GM19397 (cell line): ENCODE measurements at regions not wholly inside any gene's neighbourhood (a gene's known extent, or its start where the extent isn't known, plus 50 kb on each side); places are given as distances from the start of the nearest gene placed in this dataset.

Source experiments
- ATAC-seq: cut with Tn5 transposase; IDR thresholded peaks from one replicate; pipeline ENCODE4 v1.9.1; 2021; ENCODE audit warnings: mild to moderate bottlenecking, moderate library complexity; ENCODE audit not compliant: unreplicated experiment

DNA sequence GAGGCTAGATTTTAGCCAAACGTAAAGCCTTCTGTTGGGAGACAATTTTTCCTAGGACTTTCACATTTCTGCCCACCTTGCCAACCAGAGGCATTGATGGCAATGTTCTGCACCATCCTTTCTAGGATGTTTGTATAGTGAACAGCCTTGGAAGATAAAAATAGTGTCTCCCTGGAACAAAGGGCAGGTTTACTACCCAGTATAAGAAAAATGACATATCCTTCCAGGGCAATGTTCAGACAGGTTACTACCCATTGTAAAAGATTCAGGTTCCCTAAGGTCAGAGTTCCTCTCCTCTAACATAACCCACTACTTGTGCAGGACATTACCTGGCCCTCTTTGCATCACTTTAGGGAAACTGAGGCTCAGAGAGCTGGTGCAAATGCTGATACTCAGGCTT, 248.2 kb upstream of the VEPH1 start:
- ATAC-seq = no peak

DNA sequence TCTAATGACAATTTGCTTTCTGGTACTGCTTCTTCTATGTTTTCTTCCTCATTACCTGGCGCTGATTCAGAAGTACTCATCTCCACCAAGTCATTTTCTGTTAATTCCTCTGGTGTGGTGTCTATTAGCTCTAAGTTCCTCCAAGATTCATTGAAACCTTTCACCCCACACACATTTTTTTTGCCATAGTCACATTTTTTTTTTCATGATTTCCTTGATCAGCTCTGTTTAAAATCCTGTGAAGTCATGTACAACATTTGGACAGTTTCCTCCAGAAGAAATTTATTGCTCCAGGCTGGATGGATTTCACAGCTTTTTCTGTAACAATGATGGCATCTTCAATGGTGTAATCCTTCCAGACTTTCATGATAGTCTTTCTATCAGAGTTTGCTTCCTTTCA, 243.2 kb upstream of the VEPH1 start:
- ATAC-seq = no peak

DNA sequence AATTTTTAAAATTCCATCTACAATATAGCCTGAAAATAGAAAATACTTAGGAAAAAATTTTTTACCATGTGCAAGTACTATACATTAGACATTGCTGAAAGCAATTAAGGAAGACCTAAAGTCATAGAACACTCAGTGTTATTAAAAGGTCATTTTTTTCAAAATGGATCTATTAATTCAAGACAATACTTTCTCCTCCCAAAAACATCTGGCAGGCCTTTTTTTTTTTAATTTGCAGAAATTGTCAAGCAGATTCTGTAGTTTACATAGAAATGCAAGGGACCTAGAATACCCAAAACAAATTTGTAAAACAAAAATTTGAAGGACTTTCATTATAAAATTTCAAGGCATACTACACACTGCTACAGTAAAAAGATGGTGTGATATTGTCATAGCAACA, 238.4 kb upstream of the VEPH1 start:
- no peak for ATAC-seq

DNA sequence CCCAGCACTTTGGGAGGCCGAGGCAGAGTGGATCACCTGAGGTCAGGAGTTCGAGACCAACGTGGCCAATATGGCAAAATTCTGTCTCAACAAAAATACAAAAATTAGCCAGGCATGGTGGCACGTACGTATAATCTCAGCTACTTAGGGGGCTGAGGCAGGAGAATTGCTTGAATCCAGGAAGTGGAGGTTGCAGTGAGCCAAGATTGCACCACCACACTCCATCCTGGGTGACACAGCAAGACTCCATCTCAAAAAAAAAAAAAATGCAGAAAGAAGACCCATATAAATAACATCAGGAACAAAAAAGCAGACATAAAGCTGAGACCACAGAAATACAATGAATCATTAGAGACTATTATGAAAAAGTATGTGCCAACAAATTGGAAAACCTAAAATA, 235.2 kb upstream of the VEPH1 start:
- ATAC-seq = no peak

DNA sequence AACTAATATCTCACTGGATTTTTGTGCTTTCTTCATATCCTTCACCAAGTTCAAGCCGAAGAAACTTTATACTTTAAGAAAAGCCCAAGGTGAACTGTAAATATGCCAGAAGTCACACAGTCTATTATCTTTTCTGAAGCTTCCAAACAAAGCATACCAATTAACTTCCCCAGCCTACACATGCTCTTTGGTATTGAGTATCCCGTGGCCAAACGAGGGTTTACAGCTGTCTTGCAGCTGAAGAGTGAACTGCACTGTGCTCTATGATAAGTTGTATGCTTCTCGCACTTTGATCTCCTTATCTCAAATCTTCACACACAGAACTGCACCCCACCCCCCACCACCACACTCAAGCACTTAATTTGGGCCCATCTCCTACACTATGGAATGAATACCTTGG, 215.6 kb upstream of the VEPH1 start:
- no peak for ATAC-seq

DNA sequence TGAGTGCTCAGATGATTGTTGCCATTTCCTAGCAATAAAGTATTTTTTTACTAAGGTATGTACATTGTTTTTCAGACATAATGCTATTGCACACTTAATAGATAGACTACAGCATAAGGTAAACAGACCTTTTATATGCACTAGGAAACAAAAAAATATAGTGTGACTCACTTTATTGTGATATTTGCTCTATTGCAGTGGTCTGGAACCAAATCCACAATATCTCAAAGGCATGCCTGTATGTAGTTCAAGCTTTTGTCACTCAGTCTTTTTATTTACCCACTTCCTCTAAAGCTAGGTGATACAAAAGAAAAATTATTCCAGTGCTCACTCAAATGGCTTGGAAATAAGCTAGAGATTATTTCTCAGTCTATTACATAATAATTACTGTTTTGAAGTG, 209.9 kb upstream of the VEPH1 start:
- no peak for ATAC-seq

DNA sequence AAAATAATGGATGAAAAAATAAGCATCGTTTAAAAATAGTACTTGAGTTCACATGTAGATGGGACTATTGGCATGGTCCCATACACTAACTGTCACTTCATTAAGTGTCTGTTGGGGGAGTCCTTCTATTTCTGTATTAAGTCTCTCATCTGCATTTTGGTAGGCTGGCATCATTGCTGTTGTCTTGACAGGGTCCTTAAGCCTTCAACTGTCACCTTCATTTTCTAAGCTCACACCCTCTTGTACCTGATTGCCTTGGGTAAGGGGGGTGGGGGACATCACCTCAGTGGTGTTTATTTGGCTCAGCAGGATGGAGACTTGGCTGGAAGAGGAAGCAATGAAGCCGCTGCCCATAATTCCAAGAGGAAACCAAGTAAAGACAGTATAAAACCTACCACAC, 202.0 kb upstream of the VEPH1 start:
- no peak for ATAC-seq

DNA sequence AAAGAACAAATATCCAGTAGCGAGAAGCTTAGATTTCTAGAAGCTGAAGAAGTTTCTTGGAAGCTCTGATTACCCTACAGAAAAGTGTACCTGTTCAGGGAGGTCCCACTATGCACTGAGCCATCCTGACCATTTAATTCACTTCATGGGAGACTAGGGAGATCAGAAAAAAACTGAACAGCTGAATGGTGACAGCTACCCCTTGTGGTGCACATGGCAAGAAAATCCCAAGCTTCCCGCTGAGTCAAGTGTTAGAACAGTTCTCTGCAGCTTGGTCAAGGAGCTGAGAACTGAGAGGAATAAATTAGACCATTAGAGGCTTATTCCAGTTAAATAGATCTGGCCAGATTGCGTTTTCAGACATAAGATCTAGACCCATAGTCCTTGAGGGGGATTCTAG, 197.2 kb upstream of the VEPH1 start:
- ATAC-seq = no peak

DNA sequence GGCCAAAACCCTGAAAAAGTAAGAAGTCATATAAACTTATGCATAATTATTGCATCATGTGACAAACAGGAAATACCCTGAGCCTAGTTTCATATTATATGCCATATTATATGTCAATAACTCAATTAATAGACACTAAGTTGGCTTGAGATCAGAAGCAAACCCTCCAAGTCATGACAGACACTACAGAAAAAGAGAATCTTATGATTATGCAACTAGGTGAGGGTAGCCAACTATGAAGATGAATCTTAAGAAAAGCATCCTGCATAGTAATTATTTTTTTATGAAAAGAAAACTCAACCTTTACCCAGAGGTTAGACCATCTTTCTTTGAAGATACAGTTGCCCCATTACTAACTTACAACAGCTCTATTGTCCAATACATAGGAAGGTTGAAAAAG, 192.4 kb upstream of the VEPH1 start:
- no peak for ATAC-seq

DNA sequence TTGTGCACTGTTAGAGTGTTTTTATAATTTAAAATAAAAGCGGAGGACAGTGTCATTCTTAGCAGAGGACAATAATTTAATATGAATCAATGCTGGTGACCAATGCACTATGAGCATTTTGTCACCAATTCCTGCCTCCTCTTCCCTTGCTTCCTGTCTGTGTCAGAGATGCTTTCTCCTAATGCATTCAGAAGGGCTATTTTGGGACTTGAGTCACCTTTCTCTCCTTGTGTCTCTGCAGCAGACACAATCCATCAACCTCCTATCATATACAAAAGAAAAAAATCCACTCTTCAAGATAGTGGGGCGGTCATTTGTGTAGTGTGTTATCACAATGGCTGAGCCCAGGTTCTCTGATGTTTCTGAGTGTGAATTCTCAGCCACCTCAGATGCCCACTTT, 191.9 kb upstream of the VEPH1 start:
- no peak for ATAC-seq

DNA sequence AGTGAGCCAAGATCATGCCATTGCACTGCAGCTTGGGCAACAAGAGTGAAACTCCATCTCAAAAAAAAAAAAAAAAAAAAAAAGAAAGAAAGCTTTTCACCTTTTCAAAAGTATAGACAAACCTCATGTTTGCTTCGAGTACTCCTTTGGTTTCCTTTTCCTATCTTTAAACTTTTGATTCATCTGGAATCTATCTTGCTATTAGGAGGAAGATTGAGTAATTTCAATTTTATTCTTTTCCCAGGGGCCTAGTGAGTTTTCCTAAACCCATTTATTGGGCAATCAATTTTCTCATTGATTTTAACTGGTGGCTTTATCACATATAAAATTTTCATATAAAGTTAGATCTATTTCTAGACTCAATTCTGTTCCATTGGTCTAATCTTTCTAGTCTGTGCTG, 190.5 kb upstream of the VEPH1 start:
- ATAC-seq = no peak

DNA sequence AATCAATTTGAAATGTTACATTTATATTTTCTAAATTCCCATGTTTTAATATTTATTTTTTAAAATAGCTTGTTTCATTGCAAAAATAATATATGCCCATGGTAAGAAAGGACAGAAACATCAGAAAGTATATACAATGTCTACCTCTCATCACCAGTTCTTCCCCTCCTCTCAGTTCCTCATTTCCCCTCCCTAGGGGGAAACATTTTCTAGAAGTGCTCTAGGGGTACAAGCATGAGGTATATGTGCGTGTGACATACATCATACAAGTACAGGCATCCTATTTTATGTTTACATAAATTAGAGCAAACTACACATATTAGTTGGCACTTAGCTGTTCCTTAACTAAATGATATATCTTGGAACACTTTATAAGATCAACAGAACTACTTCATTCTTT, 189.3 kb upstream of the VEPH1 start:
- no peak for ATAC-seq

DNA sequence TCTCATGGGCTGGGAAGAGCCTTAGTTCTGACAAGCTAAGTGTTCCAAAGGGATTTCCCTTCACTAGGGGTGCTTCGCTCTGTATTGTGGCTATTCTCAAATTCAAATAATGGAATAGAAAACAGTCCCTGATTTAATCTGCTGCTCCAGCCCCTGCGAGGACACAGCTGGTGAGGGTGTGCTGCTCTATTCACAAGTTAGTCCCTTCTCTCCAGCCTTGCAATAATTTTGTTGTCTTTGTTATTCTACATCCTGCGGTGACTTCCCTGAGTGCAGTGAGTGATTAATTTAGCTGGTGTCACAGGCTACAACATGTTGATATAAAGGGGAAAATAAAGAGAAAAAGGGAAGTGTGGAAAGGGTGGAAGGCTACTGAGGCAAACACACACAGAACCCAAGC, 180.5 kb upstream of the VEPH1 start:
- ATAC-seq = no peak

DNA sequence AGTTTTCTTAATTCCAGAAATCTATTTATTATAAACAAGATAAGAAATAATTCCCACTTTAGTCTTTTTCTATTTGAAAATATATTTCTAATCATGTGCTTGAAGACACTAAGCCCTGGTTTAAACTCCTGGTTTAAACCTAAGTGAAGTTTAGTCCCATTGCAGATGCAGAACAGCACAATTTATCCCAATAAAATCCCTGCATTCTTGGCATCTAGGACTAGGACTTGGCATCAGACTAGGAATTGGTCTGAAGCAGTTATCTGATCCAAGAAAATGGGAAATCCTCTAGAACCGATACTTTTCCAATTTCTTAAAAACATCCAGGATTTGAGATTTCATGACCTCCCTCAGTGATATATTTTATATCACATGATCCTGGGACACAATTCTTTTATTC, 168.8 kb upstream of the VEPH1 start:
- no peak for ATAC-seq

DNA sequence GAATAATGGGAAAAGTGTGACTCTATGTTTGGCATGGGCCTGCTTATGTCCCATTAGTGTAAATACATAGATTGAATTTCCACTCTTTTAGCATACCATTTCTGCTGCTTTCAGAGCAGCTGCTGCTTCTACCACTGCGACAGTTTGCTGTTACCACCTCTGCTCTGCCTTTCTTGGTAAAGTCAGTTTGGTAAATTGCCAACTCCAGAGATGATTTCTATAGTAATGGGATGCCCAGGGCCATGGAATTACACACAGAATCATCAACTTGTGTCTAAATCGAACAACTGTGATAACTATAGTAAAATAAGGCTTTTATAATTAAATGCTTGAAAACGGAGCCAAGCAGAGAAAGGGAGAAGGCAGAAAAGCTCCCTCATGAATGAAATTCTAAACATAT, 168.4 kb upstream of the VEPH1 start:
- no peak for ATAC-seq

DNA sequence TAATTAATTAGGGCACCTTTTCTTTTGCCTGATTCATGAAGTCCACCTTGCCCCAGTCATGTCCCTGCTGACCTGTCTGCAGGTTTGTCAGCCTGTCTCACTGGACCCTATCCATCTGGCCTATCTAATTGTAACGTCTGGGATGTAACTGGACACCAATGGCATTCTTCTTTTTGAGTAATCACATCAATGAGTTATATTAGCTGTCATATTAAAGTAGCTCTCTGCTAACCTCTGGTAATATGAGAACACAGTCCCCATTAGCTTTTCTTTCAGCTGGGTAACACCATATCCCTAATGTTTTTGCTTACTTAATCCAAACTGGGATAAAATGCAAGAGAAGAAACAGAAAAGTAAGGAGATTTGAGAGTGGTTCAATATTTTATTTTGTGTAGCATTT, 166.2 kb upstream of the VEPH1 start:
- ATAC-seq = no peak

DNA sequence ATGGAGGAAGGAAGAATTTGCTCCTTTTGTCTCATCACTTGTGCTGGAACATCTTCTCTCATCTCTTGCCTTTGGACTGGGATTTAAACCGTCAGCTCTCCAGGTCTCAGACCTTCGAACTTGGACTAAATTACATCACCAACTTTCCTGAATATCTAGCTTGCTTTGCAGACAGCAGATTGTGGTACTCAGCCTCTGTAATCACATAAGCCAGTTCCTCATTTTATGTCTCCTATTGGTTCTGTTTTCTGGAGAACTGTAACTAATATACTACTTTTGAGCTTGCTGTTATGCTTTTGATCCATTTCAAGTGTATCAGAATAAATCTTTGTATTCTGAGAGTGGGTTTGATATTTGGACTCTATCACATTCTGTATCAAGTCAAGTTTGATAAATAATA, 164.3 kb upstream of the VEPH1 start:
- no peak for ATAC-seq

DNA sequence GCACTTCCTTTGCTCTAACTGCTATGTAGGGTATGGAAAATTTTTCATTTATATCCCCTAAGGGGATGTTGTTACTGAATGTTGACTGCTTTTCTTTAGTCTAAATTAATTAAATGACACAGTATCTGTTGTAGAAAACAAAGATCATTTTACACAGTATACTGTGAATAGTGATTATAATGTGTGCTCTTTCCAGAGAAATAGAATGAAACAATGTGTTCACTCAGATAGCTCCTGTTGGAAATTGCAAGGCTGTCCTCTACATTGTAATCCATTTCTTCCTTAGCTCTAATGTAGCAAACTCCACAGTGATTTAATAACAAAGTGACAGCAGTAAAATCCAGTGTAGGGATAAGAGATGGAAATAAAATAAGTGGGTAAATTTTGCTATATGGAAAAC, 159.0 kb upstream of the VEPH1 start:
- no peak for ATAC-seq

DNA sequence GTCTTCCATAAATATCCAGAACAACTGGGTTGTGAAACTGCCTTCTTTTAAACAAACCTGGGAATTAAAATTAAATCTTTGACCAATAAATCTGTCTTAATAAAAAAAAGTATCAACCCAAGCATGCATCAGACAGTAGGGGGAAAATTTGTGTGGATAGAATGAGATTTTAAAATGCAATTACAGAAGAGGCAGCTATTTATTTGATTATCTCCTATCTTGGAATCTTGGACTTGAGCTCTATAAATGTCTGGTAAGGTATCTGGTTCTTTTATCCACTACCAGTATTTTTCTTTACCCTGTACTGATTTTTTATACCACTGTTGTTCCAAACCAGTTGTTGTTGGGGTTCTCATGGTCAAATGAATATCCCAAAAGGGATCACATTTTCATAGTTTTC, 157.6 kb upstream of the VEPH1 start:
- no peak for ATAC-seq

DNA sequence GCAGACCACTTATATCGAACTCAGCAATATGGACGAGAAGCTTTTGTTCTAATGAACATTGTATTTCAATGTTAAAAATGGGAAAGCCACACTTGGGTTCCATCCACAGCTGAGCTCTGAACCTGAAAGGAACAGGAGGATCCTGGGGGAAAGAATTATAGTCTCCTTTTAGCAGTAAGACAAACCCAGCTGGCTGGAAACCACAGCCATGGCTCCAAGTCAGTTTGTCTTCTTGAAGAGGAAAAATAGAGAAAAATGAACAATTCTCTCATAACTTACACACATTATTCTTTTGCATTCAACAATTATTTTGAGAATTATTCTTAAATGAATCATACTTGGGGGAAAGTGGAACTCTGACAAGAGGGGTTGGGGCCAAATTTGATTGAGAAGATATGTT, 149.2 kb upstream of the VEPH1 start:
- no peak for ATAC-seq

DNA sequence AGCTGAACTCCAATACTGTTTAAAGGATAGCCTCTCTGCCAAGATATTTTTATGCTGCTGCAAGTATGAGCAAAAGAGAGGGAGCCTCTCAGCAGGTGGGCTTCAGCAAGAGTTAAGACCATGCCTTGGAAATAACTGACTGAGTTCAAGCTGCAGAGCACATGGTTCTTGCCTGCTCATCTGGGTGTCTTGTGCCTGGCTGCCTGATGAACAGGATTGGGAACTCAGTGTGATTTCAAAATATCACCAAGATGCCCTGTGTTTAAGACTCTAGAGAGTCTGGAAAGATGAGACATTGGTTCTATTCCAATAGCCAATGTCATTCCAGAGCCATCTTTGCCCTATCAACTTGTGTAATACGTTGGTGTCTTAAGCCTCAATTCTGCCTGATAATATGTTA, 147.5 kb upstream of the VEPH1 start:
- ATAC-seq = no peak

DNA sequence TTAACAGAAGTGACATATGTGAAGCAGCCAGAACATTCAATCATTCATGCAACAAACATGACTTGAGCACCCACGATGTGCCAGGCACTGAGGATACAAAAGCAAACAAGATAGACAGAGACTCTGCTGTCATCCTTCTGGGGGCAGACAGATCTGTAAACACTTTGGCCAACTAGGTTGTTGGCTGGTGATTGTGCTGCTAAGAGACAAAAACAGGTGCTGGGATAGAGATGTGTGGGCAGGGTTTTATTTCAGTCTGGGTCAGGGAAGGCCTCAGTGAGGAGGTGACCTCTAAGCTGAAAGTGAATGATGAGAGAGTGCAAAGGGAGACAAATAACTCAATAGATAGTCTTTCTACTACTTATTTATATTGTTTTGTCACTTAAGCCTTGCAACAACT, 147.0 kb upstream of the VEPH1 start:
- no peak for ATAC-seq

DNA sequence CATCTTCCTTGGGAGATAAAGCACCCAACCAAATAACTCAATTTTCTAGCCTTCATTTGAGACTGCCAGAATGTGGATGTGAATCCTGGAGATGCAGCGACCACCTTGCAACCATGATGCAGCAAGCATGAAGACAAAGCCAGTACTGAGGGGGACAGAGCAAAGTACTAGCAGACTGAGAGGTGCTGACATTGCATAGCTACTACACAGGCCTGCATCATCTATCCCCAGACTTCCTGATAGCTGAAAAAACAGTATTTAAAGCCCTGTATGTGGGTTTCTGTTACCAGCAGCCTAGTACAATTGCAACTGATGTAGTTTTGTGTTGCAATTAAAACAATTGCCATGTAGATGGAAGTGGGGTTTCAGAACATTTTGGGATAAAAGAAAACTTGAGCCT, 146.3 kb upstream of the VEPH1 start:
- no peak for ATAC-seq

DNA sequence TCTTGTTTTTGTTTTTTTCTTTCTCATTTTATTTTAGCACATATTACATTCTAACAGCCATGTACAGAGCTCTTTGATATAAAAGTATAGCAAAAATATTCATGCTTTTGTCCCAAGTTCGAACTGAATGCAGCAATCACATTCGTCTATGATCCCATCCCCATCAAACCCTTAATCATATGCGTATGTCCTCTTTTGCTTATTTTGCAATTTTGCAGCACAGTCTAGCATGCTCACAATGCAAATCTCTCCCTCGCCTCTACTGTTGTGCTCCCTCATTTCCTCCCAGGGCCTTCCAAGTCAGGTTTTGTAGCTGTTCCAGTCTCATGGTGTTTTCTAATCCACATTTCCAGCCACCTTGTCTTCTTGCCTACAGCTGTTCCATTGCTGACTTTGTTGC, 144.6 kb upstream of the VEPH1 start:
- no peak for ATAC-seq
